ENCODE measurements at regions not wholly inside any gene's neighbourhood (a gene's known extent, or its start where the extent isn't known, plus 50 kb on each side); places are given as distances from the start of the nearest gene placed in this dataset.

- TF ChIP-seq CTCF (conservative IDR thresholded peaks at IDR 0.05 in 1 of 2, IDR thresholded peaks at IDR 0.05 in 1 of 2; ENCODE audit: extremely low read depth in 1 of 2, insufficient read depth in 1 of 2, low read depth in 1 of 2, low read length in 2 of 2) (no peak), EZH2 (IDR thresholded peaks at IDR 0.05; ENCODE audit: borderline replicate concordance, low read length) (no peak)
These were observed 437.9 kb downstream of the PIK3R1 start for GRCh38 chr5:68653471-68653870.
